Smooth muscle cell (in vitro differentiated cells): ENCODE measurements at regions not wholly inside any gene's neighbourhood (a gene's known extent, or its start where the extent isn't known, plus 50 kb on each side); places are given as distances from the start of the nearest gene placed in this dataset.
"Not testable (repeated sequence)": the region's sequence is repeated elsewhere in the genome, so short reads cannot be mapped to it uniquely, and the experiment has no call there.

ENCODE experiments used
- DNase-seq: peaks from one replicate; lab custom pipeline; 2025; ENCODE audit not compliant: unreplicated experiment; lab: John Stamatoyannopoulos, UW
- H2AFZ ChIP-seq: fragments of 200-600 bp; sonication (generic); 2 replicates; pipeline ENCODE4 v1.6.0; 2016; ENCODE audit warnings: antibody characterized with exemption, low read depth, mild to moderate bottlenecking
- H3F3A ChIP-seq: fragments of 200-600 bp; sonication (generic); 2 replicates; pipeline ENCODE4 v1.6.0; 2017; ENCODE audit warnings: antibody characterized with exemption, low read depth
- H3K27ac ChIP-seq: fragments of 200-600 bp; sonication (generic); 2 replicates; pipeline ENCODE4 v1.5.1; 2016; ENCODE audit warnings: low read depth, mild to moderate bottlenecking
- H3K27me3 ChIP-seq: fragments of 200-600 bp; sonication (generic); 2 replicates; pipeline ENCODE4 v1.6.1; 2016; ENCODE audit warnings: low read depth, mild to moderate bottlenecking
- H3K36me3 ChIP-seq: fragments of 200-600 bp; sonication (generic); 2 replicates; pipeline ENCODE4 v1.5.1; 2016; ENCODE audit warnings: low read depth
- H3K4me1 ChIP-seq: fragments of 200-600 bp; sonication (generic); 2 replicates; pipeline ENCODE4 v1.5.1; 2016; ENCODE audit warnings: low read depth
- H3K4me2 ChIP-seq: fragments of 200-600 bp; sonication (generic); 2 replicates; pipeline ENCODE4 v1.6.0; 2016; ENCODE audit warnings: mild to moderate bottlenecking
- H3K4me3 ChIP-seq: fragments of 200-600 bp; sonication (generic); 2 replicates; pipeline ENCODE4 v1.5.1; 2016; ENCODE audit warnings: mild to moderate bottlenecking
- H3K79me2 ChIP-seq: fragments of 200-600 bp; sonication (generic); 2 replicates; pipeline ENCODE4 v1.6.0; 2016; ENCODE audit warnings: low read depth, mild to moderate bottlenecking
- H3K9ac ChIP-seq: fragments of 200-600 bp; sonication (generic); 2 replicates; pipeline ENCODE4 v1.6.0; 2016; ENCODE audit warnings: low read depth
- H3K9me3 ChIP-seq: fragments of 200-600 bp; sonication (generic); replicated peaks from 2 replicates; pipeline ENCODE4 v1.5.1; 2016; ENCODE audit warnings: low read depth
- H4K20me1 ChIP-seq: fragments of 200-600 bp; sonication (generic); 2 replicates; pipeline ENCODE4 v1.6.0; 2016; ENCODE audit warnings: low read depth
- CTCF ChIP-seq: fragments of 200-600 bp; sonication (generic); IDR thresholded peaks from 2 replicates; pipeline ENCODE4 v1.5.1; 2017; ENCODE audit warnings: borderline replicate concordance, mild to moderate bottlenecking, antibody characterized with exemption; ENCODE audit not compliant: insufficient read depth, poor library complexity, severe bottlenecking
- WGBS: methylation state at CpG from one replicate; pipeline ENCODE4 v1.1.7; 2016; ENCODE audit warnings: low lambda C conversion rate; 5-methylcytosine and 5-hydroxymethylcytosine counted together

- Histone ChIP-seq H3K4me2 (no peak overlapping the region), H3K27ac (no peak overlapping the region), H3K4me1 (no peaks in the 10 kb centered on the region), H3K9me3 (peaks cover 10% of the 10 kb centered on the region), H2AFZ (no peak overlapping the region), H3K9ac (no peak overlapping the region), H3K4me3 (no peak overlapping the region), H3K36me3 (no peaks in the 10 kb centered on the region), H3K79me2 (no peaks in the 10 kb centered on the region), H3K27me3 (no peaks in the 10 kb centered on the region), H3F3A (no peaks in the 10 kb centered on the region), H4K20me1 (no peaks in the 10 kb centered on the region)
- TF ChIP-seq CTCF, result no peak
- no peak for DNase-seq
- WGBS, result 79% methylated on average over 3 of the region's 3 CpGs
Observed at GRCh38 chr1:163632269-163632668, 310.5 kb downstream of the NUF2 start.

GRCh38 chr1:163633366-163633765, 311.6 kb downstream of the NUF2 start:
- no peaks in the 10 kb centered on the region for H3K27me3 ChIP-seq
- no peak overlapping the region for H3K9ac ChIP-seq
- no peaks in the 10 kb centered on the region for H3K36me3 ChIP-seq
- H4K20me1 ChIP-seq, result no peaks in the 10 kb centered on the region
- no peak for DNase-seq
- H3F3A ChIP-seq, result no peaks in the 10 kb centered on the region
- no peak overlapping the region for H3K4me3 ChIP-seq
- H3K9me3 ChIP-seq, result peaks cover 10% of the 10 kb centered on the region
- 93% methylated on average over 1 of the region's 1 CpG for WGBS
- H3K79me2 ChIP-seq, result no peaks in the 10 kb centered on the region
- H2AFZ ChIP-seq, result no peak overlapping the region
- H3K4me2 ChIP-seq, result no peak overlapping the region
- no peaks in the 10 kb centered on the region for H3K4me1 ChIP-seq
- TF ChIP-seq CTCF, result no peak
- H3K27ac ChIP-seq, result no peak overlapping the region

- H3K4me1 ChIP-seq, H3K4me3 ChIP-seq, H3K79me2 ChIP-seq, H3K9me3 ChIP-seq, H3K27me3 ChIP-seq, H3K36me3 ChIP-seq, H3K4me2 ChIP-seq, H4K20me1 ChIP-seq, DNase-seq, H3F3A ChIP-seq, H3K27ac ChIP-seq, H2AFZ ChIP-seq, H3K9ac ChIP-seq: not testable (repeated sequence)
- 96% methylated on average over 25 of the region's 25 CpGs for WGBS
Observed at GRCh38 chr1:163645676-163646075, 323.9 kb downstream of the NUF2 start.

GRCh38 chr1:163650624-163651023, 328.9 kb downstream of the NUF2 start:
- no peak for DNase-seq
- Histone ChIP-seq H3K27me3 (no peaks in the 10 kb centered on the region), H3K27ac (no peak overlapping the region), H3K9me3 (no peaks in the 10 kb centered on the region), H3K4me1 (no peaks in the 10 kb centered on the region), H3K4me2 (no peak overlapping the region), H3K4me3 (no peak overlapping the region), H3K79me2 (no peaks in the 10 kb centered on the region), H3K36me3 (no peaks in the 10 kb centered on the region), H3F3A (no peaks in the 10 kb centered on the region), H4K20me1 (no peaks in the 10 kb centered on the region), H3K9ac (no peak overlapping the region), H2AFZ (no peak overlapping the region)
- TF ChIP-seq CTCF, result no peak
- 98% methylated on average over 4 of the region's 4 CpGs for WGBS
